ENCODE measurements at regions not wholly inside any gene's neighbourhood (a gene's known extent, or its start where the extent isn't known, plus 50 kb on each side); places are given as distances from the start of the nearest gene placed in this dataset.

DNA sequence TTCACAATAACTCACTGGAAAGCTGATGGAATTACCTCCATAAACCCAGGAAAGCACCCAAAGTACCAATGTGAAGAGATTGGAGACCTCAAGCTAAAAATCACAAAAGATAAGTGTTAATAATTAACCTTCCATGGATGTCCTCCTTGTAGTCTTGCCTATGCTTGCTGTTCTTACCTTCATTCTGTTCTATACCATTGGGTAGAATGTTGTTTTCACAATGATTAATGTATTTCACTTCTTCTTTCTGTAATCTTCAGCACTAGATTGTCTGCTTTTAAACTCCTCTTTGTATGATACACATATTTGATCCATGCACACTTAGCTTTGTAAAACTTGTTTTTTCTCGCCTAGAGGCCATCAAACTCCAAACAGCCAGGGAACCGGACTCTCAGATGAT, 570.3 kb downstream of the RAPGEF2 start:
- no peak for TF ChIP-seq POLR2AphosphoS5 (IDR thresholded peaks at IDR 0.05)
- TF ChIP-seq CTCF (IDR thresholded peaks at IDR 0.05): no peak

All from upper lobe of left lung (tissue), 4 donors.